Upper lobe of left lung (tissue), 6 donors: ENCODE measurements at regions not wholly inside any gene's neighbourhood (a gene's known extent, or its start where the extent isn't known, plus 50 kb on each side); places are given as distances from the start of the nearest gene placed in this dataset.

Experiments
- ATAC-seq, 2 donors: fragments of 200-7000 bp; cut with Tn5 transposase; one replicate each; pipeline ENCODE4 v1.9.1; 2022; ENCODE audit warnings: mild to moderate bottlenecking in 2 of 2, moderate library complexity in 2 of 2; ENCODE audit not compliant: low FRiP score in 2 of 2
- DNase-seq, 2 donors: peaks; one replicate each; pipeline ENCODE4 v3.0.0-alpha.2; 2019 to 2020
- H3K27ac ChIP-seq, 4 donors: fragments of 200-600 bp; sonication (generic); one replicate each; pipeline ENCODE4 v1.5.1; 2016 to 2019
- H3K27me3 ChIP-seq, 4 donors: fragments of 200-600 bp; sonication (generic); one replicate each; pipeline ENCODE4 v1.5.1; 2017 to 2019
- H3K36me3 ChIP-seq, 4 donors: fragments of 200-600 bp; sonication (generic); one replicate each; pipeline ENCODE4 v1.5.1; 2016 to 2019
- H3K4me1 ChIP-seq, 4 donors: fragments of 200-600 bp; sonication (generic); one replicate each; pipeline ENCODE4 v1.5.1; 2018 to 2019
- H3K4me3 ChIP-seq, 4 donors: fragments of 200-600 bp; sonication (generic); one replicate each; pipeline ENCODE4 v1.5.1; 2017 to 2019; ENCODE audit warnings: mild to moderate bottlenecking in 2 of 4, moderate library complexity in 1 of 4
- H3K9me3 ChIP-seq, 4 donors: fragments of 200-600 bp; sonication (generic); one replicate each; pipeline ENCODE4 v1.5.1; 2018 to 2019
- EP300 ChIP-seq, 4 donors: sonication (generic); formaldehyde crosslinking; IDR thresholded peaks; one replicate each; pipeline ENCODE4 v1.5.1; 2017; ENCODE audit warnings: antibody characterized with exemption in 4 of 4, control low read depth in 2 of 4
- POLR2A ChIP-seq, 4 donors: fragments of 450-650 bp; IDR thresholded peaks; one replicate each; pipeline ENCODE4 v1.5.1; 2016 to 2017; ENCODE audit warnings: antibody characterized with exemption in 4 of 4, mild to moderate bottlenecking in 2 of 4
- POLR2AphosphoS5 ChIP-seq, 2 donors: sonication (generic); formaldehyde crosslinking; IDR thresholded peaks; one replicate each; pipeline ENCODE4 v1.5.1; 2017; ENCODE audit warnings: antibody characterized with exemption in 2 of 2
- WGBS, 2 donors: methylation state at CpG; one replicate each; pipeline ENCODE4 v1.1.5; 2017 to 2018; 5-methylcytosine and 5-hydroxymethylcytosine counted together
- TF ChIP-seq, protein P1 (sequence below), 6 experiments: fragments of 450-650 bp in 4 of 6; fragments of 200-600 bp in 2 of 6; sonication (generic) in 2 of 6; IDR thresholded peaks; one replicate each; pipeline ENCODE4 v1.5.1; 2016 to 2019; ENCODE audit warnings: antibody characterized with exemption in 6 of 6
- donor health status: DM: no; HTN: no; CAD: no; lungs with moderate emphysema.
- donor health status: DM: no; HTN: yes; CAD: no; lungs with severe emphysema.

DNA sequence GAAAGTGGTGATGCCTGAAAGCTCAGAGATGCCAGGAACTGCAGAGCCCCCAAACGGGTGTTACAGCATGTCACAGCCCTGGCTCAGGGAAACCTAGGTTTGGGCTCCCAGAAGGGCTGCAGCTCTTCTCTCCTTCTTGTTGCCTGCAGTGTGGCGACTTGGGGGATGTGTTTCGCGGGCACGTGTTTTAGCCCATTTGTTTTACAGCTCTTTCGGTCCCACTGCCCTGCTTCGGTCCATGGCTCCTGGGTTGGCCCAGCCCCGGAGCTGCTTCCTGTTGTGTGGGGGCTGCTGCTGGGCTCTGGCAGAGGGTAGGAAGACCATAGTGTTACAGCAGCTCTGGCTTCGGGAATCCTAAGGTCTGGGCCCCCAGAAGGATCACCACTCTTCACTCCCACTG is 222.9 kb upstream of the RIOK2 start:
- Histone ChIP-seq H3K36me3 (no peaks in the 10 kb centered on the region), H3K27ac (no peak overlapping the region), H3K9me3 (peaks cover 0 to 12% (median 0%) of the 10 kb centered on the region in 4 donors), H3K4me3 (no peak overlapping the region), H3K27me3 (no peaks in the 10 kb centered on the region), H3K4me1 (no peaks in the 10 kb centered on the region)
- peak in 1 of 2 donors; percentile 51 for ATAC-seq
- TF ChIP-seq POLR2AphosphoS5 (IDR thresholded peaks at IDR 0.05), result no peak
- TF ChIP-seq, protein P1, sequence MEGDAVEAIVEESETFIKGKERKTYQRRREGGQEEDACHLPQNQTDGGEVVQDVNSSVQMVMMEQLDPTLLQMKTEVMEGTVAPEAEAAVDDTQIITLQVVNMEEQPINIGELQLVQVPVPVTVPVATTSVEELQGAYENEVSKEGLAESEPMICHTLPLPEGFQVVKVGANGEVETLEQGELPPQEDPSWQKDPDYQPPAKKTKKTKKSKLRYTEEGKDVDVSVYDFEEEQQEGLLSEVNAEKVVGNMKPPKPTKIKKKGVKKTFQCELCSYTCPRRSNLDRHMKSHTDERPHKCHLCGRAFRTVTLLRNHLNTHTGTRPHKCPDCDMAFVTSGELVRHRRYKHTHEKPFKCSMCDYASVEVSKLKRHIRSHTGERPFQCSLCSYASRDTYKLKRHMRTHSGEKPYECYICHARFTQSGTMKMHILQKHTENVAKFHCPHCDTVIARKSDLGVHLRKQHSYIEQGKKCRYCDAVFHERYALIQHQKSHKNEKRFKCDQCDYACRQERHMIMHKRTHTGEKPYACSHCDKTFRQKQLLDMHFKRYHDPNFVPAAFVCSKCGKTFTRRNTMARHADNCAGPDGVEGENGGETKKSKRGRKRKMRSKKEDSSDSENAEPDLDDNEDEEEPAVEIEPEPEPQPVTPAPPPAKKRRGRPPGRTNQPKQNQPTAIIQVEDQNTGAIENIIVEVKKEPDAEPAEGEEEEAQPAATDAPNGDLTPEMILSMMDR (IDR thresholded peaks at IDR 0.05), result no peak
- no peak for TF ChIP-seq EP300 (IDR thresholded peaks at IDR 0.05)
- TF ChIP-seq POLR2A (IDR thresholded peaks at IDR 0.05), result no peak
- DNase-seq, result peak in 1 of 2 donors; percentile 23
- WGBS, 2 donors, result 90 to 94% methylated on average over 8 to 9 of the region's 9 CpGs

DNA sequence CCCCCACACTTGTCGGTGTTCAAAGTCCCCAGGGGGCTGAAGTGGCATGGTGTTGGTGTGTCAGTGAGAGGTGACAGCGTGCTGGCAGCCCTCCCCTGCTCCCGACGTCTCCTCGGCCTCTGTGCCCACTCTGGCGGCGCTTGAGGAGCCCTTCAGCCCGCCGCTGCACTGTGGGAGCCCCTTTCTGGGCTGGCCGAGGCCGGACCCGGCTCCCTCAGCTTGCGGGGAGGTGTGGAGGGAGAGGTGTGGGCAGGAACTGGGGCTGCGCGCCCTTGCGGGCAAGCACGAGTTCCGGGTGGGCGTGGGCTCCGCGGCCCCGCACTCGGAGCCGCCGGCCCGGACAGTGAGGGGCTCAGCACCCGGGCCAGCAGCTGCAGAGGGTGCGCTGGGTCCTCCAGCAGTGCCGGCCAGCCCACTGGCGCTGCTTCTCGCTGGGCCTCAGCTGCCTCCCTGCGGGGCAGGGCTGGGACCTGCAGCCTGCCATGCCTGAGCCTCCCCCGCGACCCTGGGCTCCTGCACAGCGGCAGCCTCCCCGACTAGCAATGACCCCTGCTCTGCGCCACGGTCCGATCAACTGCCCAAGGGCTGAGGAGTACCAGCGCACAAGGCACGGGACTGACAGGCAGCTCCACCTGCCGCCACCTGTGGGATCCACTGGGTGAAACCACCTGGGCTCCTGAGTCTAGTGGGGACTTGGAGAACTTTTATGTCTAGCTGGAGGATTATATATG is 224.1 kb upstream of the RIOK2 start:
- WGBS, 2 donors, result 93 to 94% methylated on average over 11 to 36 of the region's 42 CpGs
- H3K36me3 ChIP-seq, result no peaks in the 10 kb centered on the region
- ATAC-seq (peak in 1 of 2 donors; percentile 31), DNase-seq (peak in 1 of 2 donors; percentile 73)
- no peak overlapping the region for H3K27ac ChIP-seq
- H3K4me3 ChIP-seq, result no peak overlapping the region
- H3K27me3 ChIP-seq, result no peaks in the 10 kb centered on the region
- TF ChIP-seq, protein P1 (IDR thresholded peaks at IDR 0.05), result no peak
- no peak for TF ChIP-seq POLR2A (IDR thresholded peaks at IDR 0.05)
- no peak for TF ChIP-seq EP300 (IDR thresholded peaks at IDR 0.05)
- no peak for TF ChIP-seq POLR2AphosphoS5 (IDR thresholded peaks at IDR 0.05)
- peaks cover 0 to 12% (median 0%) of the 10 kb centered on the region in 4 donors for H3K9me3 ChIP-seq
- no peaks in the 10 kb centered on the region for H3K4me1 ChIP-seq

DNA sequence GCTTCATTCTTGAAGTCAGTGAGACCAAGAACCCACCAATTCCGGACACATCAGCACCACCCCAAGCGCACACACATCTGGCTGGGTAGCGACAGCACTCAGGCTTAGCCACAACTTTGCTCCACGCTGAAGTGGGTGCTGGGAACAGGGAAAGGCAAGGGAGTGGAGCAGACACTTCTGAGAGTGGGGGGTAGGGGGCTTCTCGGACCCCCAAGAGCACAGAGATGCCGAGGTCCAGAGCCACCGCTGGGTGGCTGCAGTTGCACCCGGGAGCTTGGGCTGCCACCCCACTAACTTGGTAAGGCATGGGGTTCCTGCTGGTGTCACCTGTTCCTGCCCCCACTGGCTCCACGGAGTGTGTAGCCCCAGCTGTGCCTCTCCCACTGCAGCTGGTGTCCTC is 225.3 kb upstream of the RIOK2 start:
- TF ChIP-seq EP300 (IDR thresholded peaks at IDR 0.05), result no peak
- no peak for TF ChIP-seq POLR2A (IDR thresholded peaks at IDR 0.05)
- TF ChIP-seq, protein P1 (IDR thresholded peaks at IDR 0.05), result no peak
- no peak for TF ChIP-seq POLR2AphosphoS5 (IDR thresholded peaks at IDR 0.05)
- Histone ChIP-seq H3K4me3 (no peak overlapping the region), H3K27ac (no peak overlapping the region), H3K36me3 (no peaks in the 10 kb centered on the region), H3K9me3 (peaks cover 0 to 12% (median 0%) of the 10 kb centered on the region in 4 donors), H3K27me3 (no peaks in the 10 kb centered on the region), H3K4me1 (no peaks in the 10 kb centered on the region)
- ATAC-seq (no peak), DNase-seq (peak in 1 of 2 donors; percentile 32)
- 75 to 78% methylated on average over 9 of the region's 9 CpGs for WGBS, 2 donors

DNA sequence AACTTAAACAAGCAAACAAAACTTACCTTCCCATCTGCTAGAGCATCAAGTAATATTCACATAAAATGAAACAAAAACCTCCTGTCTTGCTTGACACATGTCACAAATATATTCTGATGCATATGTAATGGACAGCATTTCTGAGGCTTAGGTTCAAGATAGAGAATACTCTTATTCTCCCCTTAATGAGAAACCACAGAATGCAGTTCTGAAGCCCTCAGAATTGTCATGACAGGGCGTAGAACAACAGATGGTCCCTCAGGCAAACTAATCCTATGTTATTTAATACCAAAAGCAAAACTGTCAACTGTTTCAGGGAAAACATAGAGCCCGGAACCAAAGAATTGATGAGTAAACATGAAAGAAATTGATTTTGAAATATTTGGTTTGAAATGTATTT is 229.9 kb upstream of the RIOK2 start:
- H3K4me3 ChIP-seq, result no peak overlapping the region
- no peak for TF ChIP-seq POLR2A (IDR thresholded peaks at IDR 0.05)
- TF ChIP-seq EP300 (IDR thresholded peaks at IDR 0.05), result no peak
- TF ChIP-seq POLR2AphosphoS5 (IDR thresholded peaks at IDR 0.05), result no peak
- TF ChIP-seq, protein P1 (IDR thresholded peaks at IDR 0.05), result no peak
- no peak overlapping the region for H3K27ac ChIP-seq
- 83 to 85% methylated on average over 2 of the region's 2 CpGs for WGBS, 2 donors
- no peak for ATAC-seq
- no peak for DNase-seq
- H3K4me1 ChIP-seq, result no peaks in the 10 kb centered on the region
- no peaks in the 10 kb centered on the region for H3K9me3 ChIP-seq
- H3K36me3 ChIP-seq, result no peaks in the 10 kb centered on the region
- no peaks in the 10 kb centered on the region for H3K27me3 ChIP-seq

DNA sequence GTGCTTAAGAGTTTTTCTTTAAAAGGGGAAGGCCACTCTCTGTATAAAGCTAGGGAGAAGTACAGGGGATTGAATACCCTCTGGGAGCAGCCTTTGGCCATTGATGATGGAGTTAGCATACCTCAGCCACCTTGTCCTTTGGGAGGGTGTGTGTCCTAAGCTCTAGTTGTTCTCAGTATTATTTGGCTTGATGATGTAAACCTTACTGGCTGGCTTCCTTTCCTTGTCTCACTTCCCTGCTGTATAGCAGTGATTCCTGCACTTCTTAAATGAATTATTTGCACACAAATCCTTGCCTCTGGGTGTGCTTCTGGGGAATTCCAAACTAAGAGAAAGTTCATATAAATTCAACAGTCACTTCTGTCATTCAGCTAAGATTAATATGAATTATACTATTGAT is 234.9 kb upstream of the RIOK2 start:
- no peaks in the 10 kb centered on the region for H3K9me3 ChIP-seq
- no peaks in the 10 kb centered on the region for H3K36me3 ChIP-seq
- no peak for TF ChIP-seq POLR2AphosphoS5 (IDR thresholded peaks at IDR 0.05)
- no peak for TF ChIP-seq EP300 (IDR thresholded peaks at IDR 0.05)
- no peak for TF ChIP-seq POLR2A (IDR thresholded peaks at IDR 0.05)
- TF ChIP-seq, protein P1 (IDR thresholded peaks at IDR 0.05), result no peak
- no peak for ATAC-seq
- no peaks in the 10 kb centered on the region for H3K4me1 ChIP-seq
- no peak for DNase-seq
- H3K27me3 ChIP-seq, result no peaks in the 10 kb centered on the region
- H3K4me3 ChIP-seq, result no peak overlapping the region
- H3K27ac ChIP-seq, result no peak overlapping the region
